ENCODE measurements at regions not wholly inside any gene's neighbourhood (a gene's known extent, or its start where the extent isn't known, plus 50 kb on each side); places are given as distances from the start of the nearest gene placed in this dataset.

GRCh38 chr16:22751685-22752084 is 62.3 kb upstream of the HS3ST2 start:
- H4K20me1 ChIP-seq (ENCODE audit: low read depth, low read length): no peaks in the 10 kb centered on the region
- no peaks in the 10 kb centered on the region for H3K36me3 ChIP-seq (ENCODE audit: low read length)
- no peaks in the 10 kb centered on the region for H3K79me2 ChIP-seq (ENCODE audit: insufficient read depth, low read length)
- no peak overlapping the region for H3K9ac ChIP-seq (ENCODE audit: low read length)
- H3F3A ChIP-seq (ENCODE audit: insufficient read depth): no peaks in the 10 kb centered on the region
- H3K27me3 ChIP-seq (ENCODE audit: low read length): no peaks in the 10 kb centered on the region
- no peaks in the 10 kb centered on the region for H3K9me2 ChIP-seq (replicated peaks; ENCODE audit: insufficient read depth, low read length)
- no peaks in the 10 kb centered on the region for H3K9me3 ChIP-seq (ENCODE audit: insufficient read depth, low read length)
- H2AFZ ChIP-seq (ENCODE audit: low read depth, low read length, severe bottlenecking): no peak overlapping the region
- H3K27ac ChIP-seq (ENCODE audit: low read depth, low read length): no peak overlapping the region
- H3K4me3 ChIP-seq (ENCODE audit: insufficient read depth, low read length, poor library complexity, severe bottlenecking): no peak overlapping the region
- no peak overlapping the region for H3K4me2 ChIP-seq (ENCODE audit: low read depth, low read length, poor library complexity, severe bottlenecking)
- no peak for TF ChIP-seq EZH2phosphoT487 (conservative IDR thresholded peaks at IDR 0.05; ENCODE audit: low read length)
- TF ChIP-seq, protein P1, sequence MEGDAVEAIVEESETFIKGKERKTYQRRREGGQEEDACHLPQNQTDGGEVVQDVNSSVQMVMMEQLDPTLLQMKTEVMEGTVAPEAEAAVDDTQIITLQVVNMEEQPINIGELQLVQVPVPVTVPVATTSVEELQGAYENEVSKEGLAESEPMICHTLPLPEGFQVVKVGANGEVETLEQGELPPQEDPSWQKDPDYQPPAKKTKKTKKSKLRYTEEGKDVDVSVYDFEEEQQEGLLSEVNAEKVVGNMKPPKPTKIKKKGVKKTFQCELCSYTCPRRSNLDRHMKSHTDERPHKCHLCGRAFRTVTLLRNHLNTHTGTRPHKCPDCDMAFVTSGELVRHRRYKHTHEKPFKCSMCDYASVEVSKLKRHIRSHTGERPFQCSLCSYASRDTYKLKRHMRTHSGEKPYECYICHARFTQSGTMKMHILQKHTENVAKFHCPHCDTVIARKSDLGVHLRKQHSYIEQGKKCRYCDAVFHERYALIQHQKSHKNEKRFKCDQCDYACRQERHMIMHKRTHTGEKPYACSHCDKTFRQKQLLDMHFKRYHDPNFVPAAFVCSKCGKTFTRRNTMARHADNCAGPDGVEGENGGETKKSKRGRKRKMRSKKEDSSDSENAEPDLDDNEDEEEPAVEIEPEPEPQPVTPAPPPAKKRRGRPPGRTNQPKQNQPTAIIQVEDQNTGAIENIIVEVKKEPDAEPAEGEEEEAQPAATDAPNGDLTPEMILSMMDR (IDR thresholded peaks at IDR 0.05; ENCODE audit: insufficient read depth, low read length, poor library complexity, severe bottlenecking): no peak

GRCh38 chr16:22753451-22753850 is 60.5 kb upstream of the HS3ST2 start:
- TF ChIP-seq EZH2phosphoT487 (conservative IDR thresholded peaks at IDR 0.05; ENCODE audit: low read length): no peak
- TF ChIP-seq, protein P1 (IDR thresholded peaks at IDR 0.05; ENCODE audit: insufficient read depth, low read length, poor library complexity, severe bottlenecking): no peak
- no peaks in the 10 kb centered on the region for H3K27me3 ChIP-seq (ENCODE audit: low read length)

GRCh38 chr16:22754577-22754976 is 59.4 kb upstream of the HS3ST2 start:
- no peaks in the 10 kb centered on the region for H3K36me3 ChIP-seq (ENCODE audit: low read length)
- no peaks in the 10 kb centered on the region for H3K27me3 ChIP-seq (ENCODE audit: low read length)
- no peaks in the 10 kb centered on the region for H4K20me1 ChIP-seq (ENCODE audit: low read depth, low read length)
- H3K4me2 ChIP-seq (ENCODE audit: low read depth, low read length, poor library complexity, severe bottlenecking): no peak overlapping the region
- H3K9ac ChIP-seq (ENCODE audit: low read length): no peak overlapping the region
- no peaks in the 10 kb centered on the region for H3F3A ChIP-seq (ENCODE audit: insufficient read depth)
- no peaks in the 10 kb centered on the region for H3K9me2 ChIP-seq (replicated peaks; ENCODE audit: insufficient read depth, low read length)
- no peaks in the 10 kb centered on the region for H3K79me2 ChIP-seq (ENCODE audit: insufficient read depth, low read length)
- no peak overlapping the region for H2AFZ ChIP-seq (ENCODE audit: low read depth, low read length, severe bottlenecking)
- H3K9me3 ChIP-seq (ENCODE audit: insufficient read depth, low read length): no peaks in the 10 kb centered on the region
- H3K4me3 ChIP-seq (ENCODE audit: insufficient read depth, low read length, poor library complexity, severe bottlenecking): no peak overlapping the region
- TF ChIP-seq EZH2phosphoT487 (conservative IDR thresholded peaks at IDR 0.05; ENCODE audit: low read length): no peak
- no peak overlapping the region for H3K27ac ChIP-seq (ENCODE audit: low read depth, low read length)

More at GRCh38 chr16:22753451-22753850, 60.5 kb upstream of the HS3ST2 start:
- no peak overlapping the region for H3K4me2 ChIP-seq (ENCODE audit: low read depth, low read length, poor library complexity, severe bottlenecking)
- no peaks in the 10 kb centered on the region for H3K9me3 ChIP-seq (ENCODE audit: insufficient read depth, low read length)
- no peak overlapping the region for H3K27ac ChIP-seq (ENCODE audit: low read depth, low read length)
- no peaks in the 10 kb centered on the region for H3K79me2 ChIP-seq (ENCODE audit: insufficient read depth, low read length)
- H3K9ac ChIP-seq (ENCODE audit: low read length): no peak overlapping the region
- no peak overlapping the region for H2AFZ ChIP-seq (ENCODE audit: low read depth, low read length, severe bottlenecking)
- H3K9me2 ChIP-seq (replicated peaks; ENCODE audit: insufficient read depth, low read length): no peaks in the 10 kb centered on the region
- H3K36me3 ChIP-seq (ENCODE audit: low read length): no peaks in the 10 kb centered on the region
- H3F3A ChIP-seq (ENCODE audit: insufficient read depth): no peaks in the 10 kb centered on the region
- H3K4me3 ChIP-seq (ENCODE audit: insufficient read depth, low read length, poor library complexity, severe bottlenecking): no peak overlapping the region
- no peaks in the 10 kb centered on the region for H4K20me1 ChIP-seq (ENCODE audit: low read depth, low read length)

GRCh38 chr16:22757202-22757601 is 56.8 kb upstream of the HS3ST2 start:
- no peaks in the 10 kb centered on the region for H3K79me2 ChIP-seq (ENCODE audit: insufficient read depth, low read length)
- no peaks in the 10 kb centered on the region for H3K9me2 ChIP-seq (replicated peaks; ENCODE audit: insufficient read depth, low read length)
- H3K27ac ChIP-seq (ENCODE audit: low read depth, low read length): no peak overlapping the region
- H3K4me2 ChIP-seq (ENCODE audit: low read depth, low read length, poor library complexity, severe bottlenecking): no peak overlapping the region
- no peaks in the 10 kb centered on the region for H3F3A ChIP-seq (ENCODE audit: insufficient read depth)
- TF ChIP-seq, protein P1 (IDR thresholded peaks at IDR 0.05; ENCODE audit: insufficient read depth, low read length, poor library complexity, severe bottlenecking): no peak
- no peak for TF ChIP-seq EZH2phosphoT487 (conservative IDR thresholded peaks at IDR 0.05; ENCODE audit: low read length)
- no peak overlapping the region for H3K9ac ChIP-seq (ENCODE audit: low read length)
- no peaks in the 10 kb centered on the region for H4K20me1 ChIP-seq (ENCODE audit: low read depth, low read length)
- H3K9me3 ChIP-seq (ENCODE audit: insufficient read depth, low read length): no peaks in the 10 kb centered on the region
- no peak overlapping the region for H2AFZ ChIP-seq (ENCODE audit: low read depth, low read length, severe bottlenecking)
- H3K27me3 ChIP-seq (ENCODE audit: low read length): no peaks in the 10 kb centered on the region
- no peak overlapping the region for H3K4me3 ChIP-seq (ENCODE audit: insufficient read depth, low read length, poor library complexity, severe bottlenecking)
- H3K36me3 ChIP-seq (ENCODE audit: low read length): no peaks in the 10 kb centered on the region
